Fibroblast of peridontal ligament (primary cell): ENCODE measurements at regions not wholly inside any gene's neighbourhood (a gene's known extent, or its start where the extent isn't known, plus 50 kb on each side); places are given as distances from the start of the nearest gene placed in this dataset.
"Not testable (repeated sequence)": the region's sequence is repeated elsewhere in the genome, so short reads cannot be mapped to it uniquely, and the experiment has no call there.

Experiments used
- DNase-seq: peaks from one replicate; pipeline ENCODE4 v3.0.0-alpha.2; 2010; ENCODE audit errors: extremely low read depth

DNA sequence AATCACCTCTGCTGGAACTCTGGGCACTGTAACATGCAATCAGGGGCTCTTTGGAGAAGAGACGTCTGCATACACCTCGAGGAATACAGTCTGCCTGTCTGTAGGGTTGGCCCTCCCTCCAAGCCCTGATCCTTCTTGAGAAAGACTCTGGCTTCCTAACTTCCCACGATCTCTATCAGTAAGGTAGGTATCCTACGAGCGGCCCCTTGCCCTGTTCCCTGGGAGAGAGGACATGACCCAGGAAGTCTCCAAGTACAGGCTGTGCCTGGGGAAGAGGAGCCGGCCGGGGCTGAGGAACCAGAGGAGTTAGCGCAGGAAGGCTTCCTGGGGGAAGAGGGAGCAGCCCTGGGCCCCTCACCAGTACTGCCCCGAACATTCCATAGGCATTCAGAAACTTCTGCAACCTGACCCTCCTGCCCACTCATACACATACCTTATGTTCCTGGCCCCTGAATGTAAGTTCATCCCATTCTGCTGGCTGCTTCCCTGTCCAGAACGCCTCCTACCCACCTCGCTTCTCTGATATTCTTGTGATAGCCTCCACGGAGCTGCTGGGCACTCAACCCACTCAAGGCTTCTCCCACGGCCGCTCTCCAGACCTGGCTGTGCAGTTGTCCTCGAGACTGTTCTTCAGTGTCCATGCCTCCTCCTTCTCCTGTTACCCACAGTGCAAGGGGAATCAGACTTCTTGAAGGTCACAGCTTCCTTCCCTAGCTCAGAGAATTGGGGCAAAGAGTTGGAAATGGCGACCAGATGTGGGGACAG is 116.1 kb downstream of the CYP26B1 start:
- no peak for DNase-seq

DNA sequence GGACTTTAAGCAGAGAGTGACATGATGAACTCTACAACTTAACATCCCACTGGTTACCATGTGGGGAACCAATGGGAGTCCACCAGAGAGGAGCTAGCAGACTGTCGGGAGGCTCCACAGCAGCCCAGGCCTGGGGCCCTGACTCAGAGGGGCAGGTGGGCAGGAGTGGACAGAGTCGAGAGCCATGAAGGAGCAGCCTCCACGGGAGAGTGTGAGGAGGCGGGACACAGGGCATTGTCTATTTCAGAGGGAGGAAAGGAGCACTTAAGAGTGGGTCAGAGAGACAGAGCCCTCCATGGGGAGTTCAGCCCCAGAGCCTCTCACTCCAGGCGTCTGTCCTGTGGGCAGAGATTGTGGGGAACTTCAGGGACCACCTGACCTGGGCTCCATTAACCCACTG is 118.7 kb downstream of the CYP26B1 start:
- no peak for DNase-seq

DNA sequence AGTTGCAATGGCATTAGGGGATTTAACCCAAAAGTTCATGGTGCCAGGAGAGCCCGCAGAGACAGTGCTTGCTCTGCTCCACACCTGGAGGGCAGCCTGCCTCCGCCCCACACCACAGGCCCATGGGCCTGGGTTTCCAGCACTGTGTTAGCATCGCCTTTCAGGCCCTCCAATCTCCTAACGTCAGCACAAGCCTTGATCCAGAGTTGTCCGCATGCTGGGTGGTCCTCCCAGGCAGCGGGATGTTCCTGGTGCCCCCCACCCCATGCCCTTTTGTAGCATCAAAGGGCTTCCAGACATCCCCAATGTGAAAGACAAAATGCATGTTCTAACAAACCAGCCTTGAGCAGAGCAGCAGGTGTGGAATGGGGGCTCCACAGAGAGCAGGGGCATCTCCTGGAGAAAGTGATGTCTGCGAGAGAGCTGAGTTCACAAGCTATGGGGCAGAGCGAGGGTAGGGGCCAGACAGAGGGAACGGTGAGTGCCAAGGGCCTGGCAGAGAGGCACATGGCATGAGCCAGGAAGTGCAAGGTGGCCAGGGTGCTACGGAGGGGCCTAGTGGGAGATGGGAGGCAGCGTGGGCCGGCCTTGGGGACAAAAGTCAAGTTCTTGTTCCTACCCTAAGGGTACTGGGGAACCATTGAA is 119.2 kb downstream of the CYP26B1 start:
- DNase-seq, result no peak

DNA sequence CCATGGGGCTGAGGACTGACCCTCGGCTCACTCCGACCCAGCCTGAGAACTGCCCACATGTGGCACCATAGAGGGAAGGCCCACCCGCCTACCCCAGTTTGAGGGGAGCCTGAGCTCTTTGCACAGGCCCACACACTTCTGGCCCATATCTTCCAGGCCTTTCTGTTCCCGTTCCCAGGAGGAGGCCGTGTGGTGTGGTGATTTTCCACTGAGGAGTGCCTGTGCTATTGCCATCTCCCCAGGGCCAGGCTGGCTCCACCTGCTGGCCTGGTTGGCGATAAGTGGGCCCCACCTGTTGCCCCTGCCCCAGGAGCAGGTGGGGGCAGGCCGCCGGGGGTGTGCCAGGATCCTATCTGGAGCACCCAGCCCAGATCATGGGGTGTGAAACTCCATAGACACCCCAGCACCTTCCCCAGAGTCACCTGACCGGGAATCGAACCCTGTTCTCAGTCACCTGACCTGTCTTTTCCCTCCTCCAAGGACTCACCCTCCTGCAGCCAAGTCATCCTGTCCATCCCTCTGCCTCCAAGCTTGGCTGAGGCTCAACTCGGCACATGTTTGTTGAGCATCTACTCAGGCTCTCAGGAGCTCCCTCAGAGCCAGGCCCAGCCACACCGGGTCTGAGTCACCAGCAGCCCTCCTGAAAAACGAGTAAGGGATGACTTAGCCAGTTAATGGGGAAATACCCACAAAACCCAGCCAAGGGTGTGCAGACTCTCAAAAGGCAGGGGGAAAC is 120.1 kb downstream of the CYP26B1 start:
- no peak for DNase-seq

DNA sequence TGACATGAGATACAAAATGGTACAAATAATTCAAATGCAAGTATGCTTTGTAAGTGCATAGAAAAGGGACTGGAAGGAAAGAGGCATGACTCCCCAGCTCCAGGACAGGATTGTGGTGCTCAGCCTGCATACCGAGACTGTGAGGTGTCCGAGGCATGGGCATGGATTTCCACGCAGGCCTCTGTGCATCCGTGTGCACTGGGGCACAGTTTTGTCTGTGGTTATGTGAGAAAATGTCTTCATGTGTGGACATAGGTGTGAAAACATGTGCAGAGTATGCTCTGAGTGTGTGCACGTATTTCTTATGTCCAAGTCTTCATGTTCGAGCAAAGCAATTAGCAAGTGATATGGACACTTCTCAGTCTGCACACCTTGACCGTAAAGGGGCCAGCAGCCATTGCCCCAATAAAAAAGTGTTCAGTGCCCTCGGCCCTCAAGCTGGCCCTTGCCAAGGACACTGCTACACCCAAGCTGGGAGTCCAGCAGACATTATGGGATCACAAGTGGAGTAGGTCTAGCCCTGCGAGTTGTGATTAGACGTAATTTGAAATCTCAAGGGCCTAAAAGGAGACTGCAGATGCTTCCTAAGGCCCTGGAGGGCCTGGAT is 120.7 kb downstream of the CYP26B1 start:
- no peak for DNase-seq

DNA sequence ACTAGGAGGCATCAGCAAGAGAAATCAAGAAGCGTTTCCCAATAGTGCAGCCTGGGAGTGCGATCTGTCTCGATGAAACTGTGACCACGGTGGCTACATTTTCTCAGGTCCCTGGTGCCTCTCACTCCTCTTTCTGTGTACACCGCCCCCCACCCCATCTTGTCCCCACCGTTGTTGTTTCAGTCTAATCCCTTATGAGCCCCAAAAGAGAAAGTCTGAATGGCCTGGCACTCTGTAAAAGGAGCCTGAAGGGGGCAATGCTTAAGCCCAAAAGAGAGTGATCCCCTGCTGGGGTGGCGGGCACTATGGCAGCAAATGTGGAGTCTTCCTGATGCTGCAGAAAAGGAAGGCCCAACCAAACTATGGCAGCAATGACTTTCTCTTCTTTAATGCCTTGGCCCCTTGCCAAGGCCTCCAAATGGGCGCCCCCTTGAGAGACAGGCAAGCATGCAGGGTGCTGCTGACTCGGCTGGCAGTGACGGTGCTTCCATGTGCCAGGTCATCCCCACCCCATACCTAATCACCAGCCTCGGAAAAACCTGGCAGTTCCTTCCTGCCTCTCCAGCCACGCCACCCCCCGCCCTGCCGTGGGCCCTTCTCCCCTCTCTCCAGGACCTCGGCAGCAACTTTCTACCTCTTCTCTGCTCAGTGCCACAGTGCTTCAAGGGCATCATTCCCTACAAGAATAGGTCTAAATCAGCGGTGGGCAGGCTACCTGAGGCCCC is 123.0 kb downstream of the CYP26B1 start:
- no peak for DNase-seq

DNA sequence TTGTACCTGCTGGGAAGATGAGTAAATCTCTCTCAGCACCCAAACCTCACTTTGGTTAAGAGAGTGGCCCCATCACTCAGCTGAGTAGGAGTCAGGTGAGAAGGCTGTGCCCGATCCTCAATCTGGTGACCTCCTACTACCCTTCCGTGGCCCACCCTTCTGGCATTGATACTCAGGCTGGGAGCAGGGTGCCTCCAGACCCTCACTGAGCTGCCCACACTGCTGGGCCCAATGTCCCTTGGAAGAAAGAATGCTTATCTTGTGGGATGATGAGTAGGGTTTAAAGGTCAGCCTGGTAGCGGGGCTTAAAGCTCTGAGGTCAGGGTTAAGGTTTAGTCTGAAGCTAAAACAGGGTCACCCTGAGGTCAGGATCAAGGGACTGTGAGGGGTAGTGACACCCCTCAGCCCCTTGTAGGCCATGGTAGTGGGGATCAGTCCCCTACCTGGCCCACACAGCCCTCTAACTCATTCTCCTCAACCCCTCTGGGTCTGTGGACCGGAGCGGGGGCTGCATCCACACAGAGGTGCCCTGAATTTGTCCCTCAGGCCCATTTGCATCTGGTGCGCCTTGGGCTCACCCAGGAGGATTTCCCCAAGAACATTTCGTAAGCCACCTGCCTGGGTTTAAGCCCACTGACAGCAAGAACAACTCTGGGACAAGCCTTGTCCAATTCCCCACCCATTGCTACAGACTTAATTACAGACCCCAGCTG is 123.8 kb downstream of the CYP26B1 start:
- no peak for DNase-seq

DNA sequence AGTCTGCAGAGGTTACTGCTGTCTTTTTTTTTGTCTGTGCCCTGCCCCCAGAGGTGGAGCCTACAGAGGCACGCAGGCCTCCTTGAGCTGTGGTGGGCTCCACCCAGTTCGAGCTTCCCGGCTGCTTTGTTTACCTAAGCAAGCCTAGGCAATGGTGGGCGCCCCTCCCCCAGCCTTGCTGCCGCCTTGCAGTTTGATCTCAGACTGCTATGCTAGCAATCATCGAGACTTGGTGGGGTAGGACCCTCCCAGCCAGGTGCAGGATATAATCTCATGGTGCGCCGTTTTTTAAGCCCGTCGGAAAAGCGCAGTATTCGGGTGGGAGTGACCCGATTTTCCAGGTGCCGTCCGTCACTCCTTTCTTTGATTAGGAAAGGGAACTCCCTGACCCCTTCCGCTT is 126.3 kb downstream of the CYP26B1 start:
- DNase-seq, result not testable (repeated sequence)

DNA sequence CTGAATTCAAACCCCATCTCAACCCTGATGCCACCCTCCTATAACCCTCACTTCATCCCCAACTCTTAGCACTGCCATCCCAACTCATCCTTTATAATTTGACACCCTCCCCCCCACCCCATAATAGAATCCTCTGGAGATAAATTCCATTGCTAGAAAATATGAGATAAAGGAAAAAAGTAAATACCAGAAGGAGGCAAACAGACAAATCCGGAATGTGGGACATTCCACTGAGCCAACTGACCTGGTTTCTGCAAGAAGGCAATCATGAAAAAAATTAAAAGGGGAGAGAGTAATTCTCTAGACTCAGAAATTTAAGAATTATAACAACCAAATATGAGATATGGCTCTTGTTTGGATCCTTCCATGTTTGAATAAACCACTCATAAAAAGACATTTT is 132.4 kb downstream of the CYP26B1 start:
- no peak for DNase-seq

DNA sequence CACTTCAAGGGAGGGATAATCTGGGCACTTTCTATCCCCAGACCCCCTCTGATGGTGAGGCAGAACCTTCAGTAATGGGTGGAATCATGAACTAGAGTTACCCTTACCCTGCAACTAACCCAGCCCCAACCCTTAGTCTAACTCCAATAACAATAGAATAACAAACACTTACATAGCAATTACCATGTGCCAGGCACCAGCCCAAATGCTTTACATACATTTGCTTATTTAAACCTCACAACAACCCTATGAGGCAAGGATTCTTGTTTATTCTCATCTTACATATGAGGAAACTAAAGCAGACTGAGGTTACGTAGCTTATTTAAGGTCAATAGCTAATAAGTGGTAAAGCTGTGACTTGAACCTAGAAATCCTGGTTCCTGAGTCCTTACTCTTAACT is 132.8 kb downstream of the CYP26B1 start:
- DNase-seq, result no peak

DNA sequence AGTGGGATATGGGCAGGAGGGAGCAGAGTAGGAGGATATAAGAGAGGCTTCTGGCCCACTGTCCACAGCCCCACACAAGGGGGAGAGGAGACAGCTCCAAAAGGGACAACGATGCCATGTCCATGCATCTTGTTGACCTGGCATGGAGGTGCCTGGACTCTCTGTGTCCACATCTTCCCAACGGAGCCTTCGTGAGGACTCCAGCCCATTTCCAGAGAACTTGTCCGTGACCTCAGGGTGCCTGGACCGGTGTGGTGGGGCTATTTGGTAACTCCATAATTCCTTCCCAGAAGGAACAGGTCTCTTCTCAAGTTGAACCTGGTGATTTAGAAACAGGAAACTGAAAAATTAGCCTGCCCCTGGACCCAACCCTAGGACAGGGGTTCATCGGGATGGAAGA is 133.9 kb downstream of the CYP26B1 start:
- DNase-seq, result no peak

DNA sequence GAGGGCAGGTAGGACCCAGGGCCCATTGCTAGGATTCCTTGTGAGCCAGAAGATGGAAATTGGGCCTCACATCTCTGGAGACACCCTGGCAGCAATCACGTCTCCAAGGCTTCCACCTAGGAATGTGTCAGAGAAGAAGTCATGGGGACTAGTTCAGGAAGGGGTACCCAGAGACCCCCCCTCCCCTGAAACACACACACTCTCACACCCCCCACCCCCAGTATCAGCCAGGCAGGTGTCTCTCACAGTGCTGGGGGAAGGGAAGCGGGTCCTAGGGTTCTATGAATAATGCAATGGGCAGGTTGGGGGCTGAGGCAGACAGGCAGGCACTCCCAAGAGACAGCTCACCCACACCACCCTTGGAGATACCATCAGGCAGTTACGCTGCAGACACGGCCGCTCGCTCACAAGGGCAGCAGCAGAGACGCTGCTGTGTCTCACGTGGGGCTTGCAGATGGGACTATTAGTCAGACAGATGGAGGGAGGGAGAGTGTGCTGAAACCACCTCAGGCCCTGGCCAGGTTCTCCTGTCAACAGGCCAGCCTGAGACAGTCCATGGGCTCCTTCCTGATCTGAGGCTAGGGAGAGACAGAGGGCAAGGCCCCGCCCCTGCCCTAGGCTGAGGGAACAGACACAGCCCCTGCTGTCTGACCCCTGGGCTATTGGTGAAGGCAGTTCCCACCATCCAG is 134.6 kb downstream of the CYP26B1 start:
- no peak for DNase-seq

DNA sequence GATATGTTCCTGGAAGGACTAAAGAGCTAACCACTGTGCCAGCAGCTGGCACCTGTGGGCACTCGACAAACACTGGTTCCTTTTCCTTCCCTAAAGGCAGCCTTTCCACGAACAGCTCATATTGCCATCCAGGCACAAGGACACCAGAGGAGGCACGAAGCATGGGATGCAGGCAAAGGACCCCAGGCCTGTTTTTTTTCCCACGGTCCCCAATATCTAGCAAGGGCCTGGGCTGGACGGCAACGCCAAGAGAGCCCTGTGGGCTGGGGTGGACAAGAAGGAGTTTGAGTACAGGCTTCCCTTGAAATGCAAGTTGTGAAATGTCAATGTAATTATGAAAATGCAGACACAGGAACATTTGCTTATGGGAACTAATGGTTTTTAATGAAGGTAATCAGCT is 135.9 kb downstream of the CYP26B1 start:
- DNase-seq, result no peak

DNA sequence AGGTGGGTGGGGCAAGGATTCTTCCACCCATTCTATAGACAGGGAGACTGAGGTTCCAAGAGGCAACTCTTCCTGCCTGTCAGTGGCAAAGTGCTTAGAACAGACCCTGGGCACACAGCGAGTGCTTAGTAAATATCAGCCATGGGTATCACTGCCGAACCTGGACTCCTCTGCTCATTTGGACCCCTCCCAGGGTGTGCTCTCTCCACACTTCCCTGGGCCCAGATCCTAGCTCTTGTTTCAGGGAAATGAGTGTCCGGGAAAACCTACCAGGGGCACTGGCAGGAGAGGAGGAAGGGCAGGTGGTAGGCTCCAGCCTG is 136.3 kb downstream of the CYP26B1 start:
- DNase-seq, result no peak

DNA sequence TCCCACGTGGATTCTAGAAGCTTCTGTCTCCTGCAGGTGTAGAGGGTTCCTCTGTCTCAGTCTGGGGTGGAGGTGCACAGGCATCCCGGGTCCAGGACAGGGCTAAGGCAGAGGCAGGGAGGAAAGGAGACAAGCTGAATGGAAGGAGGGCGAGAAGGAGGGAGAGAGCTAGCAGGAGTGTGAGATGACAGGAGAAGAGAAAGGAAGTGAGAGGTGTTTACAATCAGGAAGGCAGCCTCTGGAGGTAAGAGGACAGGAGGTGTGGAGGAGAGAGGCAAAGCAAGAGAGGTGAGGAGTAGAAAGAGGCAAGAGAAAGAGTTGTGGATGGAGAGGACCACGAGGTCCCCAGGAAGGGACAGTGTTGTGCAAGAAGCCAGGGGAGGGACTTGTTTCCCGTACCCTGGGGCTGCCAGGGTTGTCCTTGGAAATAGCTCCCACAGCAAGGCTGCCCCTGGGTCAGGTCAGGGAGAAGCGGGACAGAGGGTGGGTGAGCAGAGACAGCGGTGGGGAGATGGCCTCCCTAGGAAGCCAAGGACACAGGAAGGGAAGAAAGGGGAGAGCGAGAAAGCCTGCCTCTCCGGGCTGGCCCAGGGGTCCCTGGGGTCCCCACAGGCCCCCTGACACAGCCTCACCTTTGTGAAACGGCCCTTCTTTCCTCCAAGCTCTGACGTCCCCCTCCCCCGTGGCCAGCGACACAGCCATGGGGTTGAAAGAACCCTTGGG is 136.9 kb downstream of the CYP26B1 start:
- no peak for DNase-seq

DNA sequence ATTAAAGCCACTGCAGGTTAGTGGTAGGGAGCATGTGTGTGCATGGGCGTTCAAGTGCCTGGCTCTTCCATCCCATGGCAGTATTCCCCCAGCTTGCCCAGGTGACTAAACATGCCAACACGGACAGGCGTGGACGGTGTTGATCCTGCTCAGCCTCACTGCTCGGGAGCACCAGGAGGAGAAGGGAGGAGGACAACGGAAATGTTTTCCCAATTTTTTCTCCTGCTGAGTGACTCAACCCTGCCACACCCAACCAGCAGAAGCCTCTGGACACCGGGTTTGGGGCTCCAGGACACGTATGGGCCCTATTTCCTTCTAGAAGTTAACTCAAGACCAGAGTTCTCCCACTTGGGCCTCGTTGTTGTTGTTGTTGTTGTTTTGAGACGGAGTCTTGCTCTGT is 139.1 kb downstream of the CYP26B1 start:
- no peak for DNase-seq

DNA sequence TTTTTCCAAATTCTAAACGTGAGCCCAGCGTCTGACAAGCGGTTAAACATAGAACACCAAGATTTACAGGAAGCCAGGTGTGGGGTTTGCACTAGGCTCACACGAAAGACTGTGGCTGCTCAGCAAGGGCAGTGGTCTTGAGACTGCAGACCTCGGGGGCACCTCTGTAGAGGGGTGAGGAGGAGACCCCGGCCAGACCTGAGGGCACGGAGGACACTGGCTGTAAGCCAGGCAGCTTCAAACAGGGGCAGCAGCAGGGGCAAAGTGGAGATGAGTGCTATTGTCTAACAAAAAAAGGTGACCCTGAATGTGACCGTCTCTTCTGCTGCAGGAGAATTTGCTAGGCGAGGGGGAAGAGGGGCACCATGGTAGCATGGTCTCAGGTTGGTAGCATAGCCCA is 140.3 kb downstream of the CYP26B1 start:
- DNase-seq, result no peak

DNA sequence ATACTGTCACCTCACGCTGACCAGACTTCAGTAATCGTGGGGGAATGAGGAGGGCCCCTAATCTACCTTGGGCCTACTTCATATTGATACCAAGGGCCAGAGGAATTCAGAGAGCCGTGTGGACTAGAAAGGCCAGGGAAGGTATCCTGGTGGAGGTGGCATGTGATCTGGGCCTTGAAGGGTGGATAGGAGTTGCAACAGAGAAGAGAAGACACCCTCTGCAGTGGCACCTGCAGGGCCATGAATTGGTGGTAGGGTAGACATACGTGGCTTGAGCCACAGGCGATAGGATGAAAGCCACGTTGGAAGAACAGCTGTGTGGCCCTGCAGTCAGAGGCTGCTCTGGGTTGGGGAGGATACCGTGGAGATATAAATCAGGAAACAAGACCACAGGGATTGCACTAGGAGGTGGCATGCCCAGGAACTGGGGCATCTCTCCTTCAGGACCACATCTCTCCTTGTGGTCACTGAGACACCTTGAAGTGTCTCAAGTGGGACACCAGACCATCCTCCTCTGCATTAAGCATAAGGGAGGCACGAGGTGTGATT is 141.4 kb downstream of the CYP26B1 start:
- DNase-seq, result no peak

DNA sequence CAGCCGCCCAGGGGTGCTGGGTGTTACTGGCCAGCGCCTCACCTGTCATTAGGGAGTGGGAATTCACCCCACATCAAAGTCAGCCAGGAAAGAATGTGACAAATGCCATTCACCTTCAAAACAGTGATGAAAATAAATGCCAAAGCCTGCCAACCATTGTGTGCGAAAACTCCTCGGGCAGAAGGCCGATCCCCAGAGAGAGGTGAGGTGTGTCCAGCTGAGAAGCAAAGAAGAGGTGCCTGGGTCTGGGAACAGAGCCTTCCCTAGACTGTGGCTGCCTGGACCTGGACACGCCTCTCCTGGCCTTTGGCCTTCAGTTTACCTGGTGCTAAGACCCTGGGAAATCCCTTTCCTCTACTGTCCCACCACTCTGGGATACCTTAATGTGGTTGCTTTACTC is 142.7 kb downstream of the CYP26B1 start:
- no peak for DNase-seq
